ENCODE measurements at regions not wholly inside any gene's neighbourhood (a gene's known extent, or its start where the extent isn't known, plus 50 kb on each side); places are given as distances from the start of the nearest gene placed in this dataset.

GRCh38 chrX:17922303-17922702, 61.2 kb upstream of the RAI2 start:
- TF ChIP-seq CTCF (IDR thresholded peaks at IDR 0.05) (no peak), POLR2A (IDR thresholded peaks at IDR 0.05) (no peak)
